HL-60 (cell line): ENCODE measurements at regions not wholly inside any gene's neighbourhood (a gene's known extent, or its start where the extent isn't known, plus 50 kb on each side); places are given as distances from the start of the nearest gene placed in this dataset.

ENCODE experiments used
- CTCF ChIP-seq: IDR thresholded peaks from one replicate; pipeline ENCODE4 v1.5.1; 2011; ENCODE audit warnings: low read length, control low read depth, inconsistent platforms; ENCODE audit not compliant: insufficient read depth
- GABPA ChIP-seq: IDR thresholded peaks from 2 replicates; pipeline ENCODE4 v1.6.1; 2012; ENCODE audit warnings: low read depth
- POLR2AphosphoS5 ChIP-seq: IDR thresholded peaks from 2 replicates; pipeline ENCODE4 v1.6.1; 2012; ENCODE audit warnings: low read depth
- TF ChIP-seq, protein P1 (sequence below): IDR thresholded peaks from 2 replicates; pipeline ENCODE4 v1.6.1; 2012; ENCODE audit warnings: low read depth; ENCODE audit not compliant: insufficient replicate concordance

DNA sequence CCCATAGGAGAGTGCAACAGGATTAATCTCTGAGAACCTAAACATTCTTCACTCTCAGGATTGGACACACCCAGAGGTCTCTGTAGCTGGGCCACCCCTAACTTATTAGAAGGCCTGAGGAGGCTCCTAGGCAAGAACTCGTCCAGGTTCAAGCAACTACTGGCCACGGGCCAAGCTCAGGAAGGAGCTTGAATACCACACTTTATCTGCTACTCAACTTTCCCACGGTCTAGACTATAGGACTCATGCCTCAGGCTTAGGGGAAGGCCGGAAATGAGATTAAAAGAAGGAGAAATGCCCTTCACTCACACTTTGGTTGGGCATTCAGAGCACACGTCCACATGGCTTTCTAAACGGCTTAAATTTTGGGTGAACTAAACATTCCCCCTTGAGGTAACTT is 142.8 kb upstream of the PHYHIPL start:
- no peak for TF ChIP-seq GABPA
- no peak for TF ChIP-seq CTCF
- TF ChIP-seq POLR2AphosphoS5 = no peak
- TF ChIP-seq, protein P1, sequence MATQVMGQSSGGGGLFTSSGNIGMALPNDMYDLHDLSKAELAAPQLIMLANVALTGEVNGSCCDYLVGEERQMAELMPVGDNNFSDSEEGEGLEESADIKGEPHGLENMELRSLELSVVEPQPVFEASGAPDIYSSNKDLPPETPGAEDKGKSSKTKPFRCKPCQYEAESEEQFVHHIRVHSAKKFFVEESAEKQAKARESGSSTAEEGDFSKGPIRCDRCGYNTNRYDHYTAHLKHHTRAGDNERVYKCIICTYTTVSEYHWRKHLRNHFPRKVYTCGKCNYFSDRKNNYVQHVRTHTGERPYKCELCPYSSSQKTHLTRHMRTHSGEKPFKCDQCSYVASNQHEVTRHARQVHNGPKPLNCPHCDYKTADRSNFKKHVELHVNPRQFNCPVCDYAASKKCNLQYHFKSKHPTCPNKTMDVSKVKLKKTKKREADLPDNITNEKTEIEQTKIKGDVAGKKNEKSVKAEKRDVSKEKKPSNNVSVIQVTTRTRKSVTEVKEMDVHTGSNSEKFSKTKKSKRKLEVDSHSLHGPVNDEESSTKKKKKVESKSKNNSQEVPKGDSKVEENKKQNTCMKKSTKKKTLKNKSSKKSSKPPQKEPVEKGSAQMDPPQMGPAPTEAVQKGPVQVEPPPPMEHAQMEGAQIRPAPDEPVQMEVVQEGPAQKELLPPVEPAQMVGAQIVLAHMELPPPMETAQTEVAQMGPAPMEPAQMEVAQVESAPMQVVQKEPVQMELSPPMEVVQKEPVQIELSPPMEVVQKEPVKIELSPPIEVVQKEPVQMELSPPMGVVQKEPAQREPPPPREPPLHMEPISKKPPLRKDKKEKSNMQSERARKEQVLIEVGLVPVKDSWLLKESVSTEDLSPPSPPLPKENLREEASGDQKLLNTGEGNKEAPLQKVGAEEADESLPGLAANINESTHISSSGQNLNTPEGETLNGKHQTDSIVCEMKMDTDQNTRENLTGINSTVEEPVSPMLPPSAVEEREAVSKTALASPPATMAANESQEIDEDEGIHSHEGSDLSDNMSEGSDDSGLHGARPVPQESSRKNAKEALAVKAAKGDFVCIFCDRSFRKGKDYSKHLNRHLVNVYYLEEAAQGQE = no peak
